Activated naive CD4-positive, alpha-beta T cell treated with anti-CD3 and anti-CD28 coated beads for 36 hours (primary cell): ENCODE measurements at regions not wholly inside any gene's neighbourhood (a gene's known extent, or its start where the extent isn't known, plus 50 kb on each side); places are given as distances from the start of the nearest gene placed in this dataset.

ENCODE experiments used
- CTCF ChIA-PET: fragments of 350-600 bp; sonication (Branson Sonifier 250); formaldehyde crosslinking; loops from one replicate; lab custom pipeline; 2021; ENCODE audit warnings: antibody characterized with exemption; lab: Charles Lee
- DNase-seq: peaks from one replicate; pipeline ENCODE4 v3.0.0-alpha.2; 2020
- H3K27ac Mint-ChIP-seq: one replicate; pipeline ENCODE4 v1.8.0; 2021; ENCODE audit warnings: mild to moderate bottlenecking, mixed read lengths
- H3K27me3 Mint-ChIP-seq: one replicate; pipeline ENCODE4 v1.8.0; 2021; ENCODE audit warnings: low read depth, mixed read lengths
- H3K36me3 Mint-ChIP-seq: one replicate; pipeline ENCODE4 v1.8.0; 2021; ENCODE audit warnings: low read depth, mixed read lengths
- H3K4me1 Mint-ChIP-seq: one replicate; pipeline ENCODE4 v1.8.0; 2021; ENCODE audit warnings: low read depth, mixed read lengths
- H3K4me3 Mint-ChIP-seq: one replicate; pipeline ENCODE4 v1.8.0; 2021; ENCODE audit warnings: mild to moderate bottlenecking, moderate library complexity, mixed read lengths
- H3K9me3 Mint-ChIP-seq: one replicate; pipeline ENCODE4 v1.8.0; 2021; ENCODE audit warnings: mixed read lengths
- intact Hi-C: fragments of 100-400 bp; cut with micrococcal nuclease; formaldehyde crosslinking; loops from one replicate; pipeline ENCODE4 v1.15.1; 2023

DNA sequence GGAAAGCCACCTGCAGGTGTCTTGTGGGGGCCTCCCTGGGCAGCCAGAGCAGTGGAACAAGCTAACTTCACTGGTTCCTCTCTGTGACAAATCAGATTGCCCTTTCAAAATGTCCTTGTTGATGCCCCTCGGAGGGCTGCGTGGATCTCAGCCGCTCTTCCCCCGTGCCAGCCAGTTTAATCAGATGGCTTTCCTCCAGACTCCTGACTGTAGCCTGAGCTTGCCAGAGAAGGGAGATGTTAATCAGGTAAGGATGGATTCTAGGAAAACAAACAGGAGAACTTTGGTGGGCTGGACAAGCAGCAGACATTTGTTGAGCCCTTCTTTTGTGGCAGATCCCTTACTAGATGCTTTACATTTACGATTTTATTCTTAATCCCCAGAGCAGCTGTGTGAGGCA lies 88.2 kb downstream of the DMRTA2 start:
- no peak for DNase-seq
- Mint-ChIP-seq H3K36me3 (no peaks in the 10 kb centered on the region), H3K27me3 (peaks cover 47% of the 10 kb centered on the region), H3K27ac (no peak overlapping the region), H3K9me3 (no peaks in the 10 kb centered on the region), H3K4me3 (no peak overlapping the region), H3K4me1 (no peaks in the 10 kb centered on the region)
- intact Hi-C loops = no loop called here
- CTCF ChIA-PET = interaction anchor here (0.8 kb wide), 1 partner anchor 9 kb away, joined by 3 read pairs; no protein-coding TSS in a partner anchor

DNA sequence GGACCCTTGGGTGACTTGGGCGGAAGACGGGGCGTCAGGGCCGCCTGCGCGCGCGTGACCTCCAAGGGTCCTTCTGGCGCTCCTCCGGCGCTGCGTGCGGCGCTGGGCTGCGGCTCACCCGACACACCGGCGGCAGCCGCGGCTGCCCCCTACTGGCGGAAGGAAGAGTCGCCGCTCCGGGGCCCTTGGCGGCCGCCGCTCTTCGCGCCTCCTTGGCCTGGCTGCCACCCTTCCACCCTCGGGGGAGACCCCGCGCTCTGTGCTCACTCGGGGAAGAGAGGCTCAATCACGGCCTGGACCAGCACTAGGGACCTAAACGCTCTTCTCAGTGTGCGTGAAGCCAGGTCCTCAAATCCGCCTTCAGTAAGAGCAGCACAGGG lies 89.7 kb downstream of the DMRTA2 start:
- intact Hi-C loops = loop anchor here (2.0 to 5.0 kb wide), 2 partner anchors 1417 to 1656 kb away; no protein-coding TSS in a partner anchor
- peaks cover 52% of the 10 kb centered on the region for H3K27me3 Mint-ChIP-seq
- DNase-seq = peak; percentile 66
- no peaks in the 10 kb centered on the region for H3K36me3 Mint-ChIP-seq
- H3K4me1 Mint-ChIP-seq = no peaks in the 10 kb centered on the region
- CTCF ChIA-PET = interaction anchor here (0.8 to 2.7 kb wide), 10 partner anchors 8 to 1656 kb away, joined by 3 to 21 read pairs (median 4); no protein-coding TSS in a partner anchor
- H3K27ac Mint-ChIP-seq = no peak overlapping the region
- no peaks in the 10 kb centered on the region for H3K9me3 Mint-ChIP-seq
- peak overlapping the region; percentile 23 for H3K4me3 Mint-ChIP-seq

- H3K4me1 Mint-ChIP-seq = no peaks in the 10 kb centered on the region
- peak overlapping the region; percentile 24 for H3K4me3 Mint-ChIP-seq
- H3K9me3 Mint-ChIP-seq = no peaks in the 10 kb centered on the region
- intact Hi-C loops = loop anchor here (2.0 to 5.0 kb wide), 2 partner anchors 1416 to 1656 kb away; no protein-coding TSS in a partner anchor
- peaks cover 50% of the 10 kb centered on the region for H3K27me3 Mint-ChIP-seq
- peak; percentile 49 for DNase-seq
- CTCF ChIA-PET = interaction anchor here (0.6 to 2.7 kb wide), 13 partner anchors 8 to 1655 kb away, joined by 3 to 21 read pairs (median 3); no protein-coding TSS in a partner anchor
- H3K36me3 Mint-ChIP-seq = no peaks in the 10 kb centered on the region
- no peak overlapping the region for H3K27ac Mint-ChIP-seq
Measured at GRCh38 chr1:50332941-50333594, 90.2 kb downstream of the DMRTA2 start.

DNA sequence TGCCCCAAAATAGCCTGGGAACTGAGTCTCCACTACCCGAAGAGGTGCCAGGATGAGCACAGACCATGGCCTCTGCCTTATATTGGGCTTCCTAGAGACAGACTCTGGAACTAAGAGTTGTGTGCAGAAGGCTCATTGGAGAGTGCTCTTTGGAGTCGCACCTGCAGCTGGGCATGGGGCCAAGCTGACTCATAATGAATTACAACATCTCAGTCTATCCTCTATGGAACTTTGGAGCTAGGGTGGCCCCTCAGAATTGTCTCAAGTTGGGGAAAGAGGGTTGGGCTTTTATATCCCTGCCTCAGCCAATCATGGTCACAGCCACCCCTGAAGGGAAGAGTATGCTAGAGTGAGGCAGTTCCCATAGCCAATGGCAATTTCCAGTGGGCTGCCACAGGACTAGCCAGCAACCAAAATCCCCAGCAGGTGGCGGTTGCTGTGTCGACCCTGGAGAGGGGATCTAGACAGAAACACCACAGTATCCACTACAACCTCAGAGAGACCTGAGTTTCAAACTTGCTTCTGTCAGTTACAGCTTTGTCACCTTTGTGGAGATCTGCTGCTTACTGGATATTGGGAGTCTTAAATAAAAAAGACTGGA lies 93.8 kb downstream of the DMRTA2 start:
- no peaks in the 10 kb centered on the region for H3K9me3 Mint-ChIP-seq
- H3K4me3 Mint-ChIP-seq = no peak overlapping the region
- CTCF ChIA-PET = no interaction called here
- H3K27me3 Mint-ChIP-seq = peaks cover 37% of the 10 kb centered on the region
- no peaks in the 10 kb centered on the region for H3K36me3 Mint-ChIP-seq
- intact Hi-C loops = no loop called here
- no peaks in the 10 kb centered on the region for H3K4me1 Mint-ChIP-seq
- no peak overlapping the region for H3K27ac Mint-ChIP-seq
- DNase-seq = no peak

- intact Hi-C loops = no loop called here
- H3K9me3 Mint-ChIP-seq = no peaks in the 10 kb centered on the region
- DNase-seq = no peak
- H3K4me1 Mint-ChIP-seq = no peaks in the 10 kb centered on the region
- CTCF ChIA-PET = no interaction called here
- H3K36me3 Mint-ChIP-seq = no peaks in the 10 kb centered on the region
- no peak overlapping the region for H3K27ac Mint-ChIP-seq
- H3K4me3 Mint-ChIP-seq = no peak overlapping the region
- H3K27me3 Mint-ChIP-seq = peaks cover 30% of the 10 kb centered on the region
Measured at GRCh38 chr1:50328552-50328951, 94.7 kb downstream of the DMRTA2 start.

DNA sequence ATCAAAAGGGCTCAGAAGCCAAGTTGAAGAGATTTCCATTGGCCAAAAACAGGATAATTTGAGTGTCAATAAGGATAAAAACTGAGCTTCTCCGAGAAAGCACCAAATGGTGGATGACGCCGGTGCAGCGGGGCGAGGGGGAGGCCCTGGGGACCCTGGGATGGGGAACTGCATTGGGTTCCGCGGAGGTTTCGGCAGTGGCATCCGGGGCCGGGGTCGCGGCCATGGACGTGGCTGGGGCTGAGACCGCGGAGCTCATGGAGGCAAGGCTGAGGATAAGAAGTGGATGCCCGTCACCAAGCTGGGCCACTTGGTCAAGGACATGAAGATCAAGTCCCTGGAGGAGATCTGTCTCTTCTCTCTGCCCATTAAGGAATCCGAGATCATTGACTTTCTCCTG lies 97.2 kb downstream of the DMRTA2 start:
- Mint-ChIP-seq H3K4me1 (no peaks in the 10 kb centered on the region), H3K4me3 (no peak overlapping the region), H3K27me3 (peaks cover 18% of the 10 kb centered on the region), H3K9me3 (no peaks in the 10 kb centered on the region), H3K27ac (no peak overlapping the region), H3K36me3 (no peaks in the 10 kb centered on the region)
- no peak for DNase-seq
- intact Hi-C loops = no loop called here
- CTCF ChIA-PET = interaction anchor here (0.6 to 1.1 kb wide), 3 partner anchors 8 to 1122 kb away, joined by 3 to 4 read pairs (median 3); no protein-coding TSS in a partner anchor

- no peak for DNase-seq
- intact Hi-C loops = no loop called here
- peaks cover 5% of the 10 kb centered on the region for H3K27me3 Mint-ChIP-seq
- no peaks in the 10 kb centered on the region for H3K4me1 Mint-ChIP-seq
- H3K36me3 Mint-ChIP-seq = no peaks in the 10 kb centered on the region
- no peak overlapping the region for H3K4me3 Mint-ChIP-seq
- CTCF ChIA-PET = no interaction called here
- H3K9me3 Mint-ChIP-seq = no peaks in the 10 kb centered on the region
- H3K27ac Mint-ChIP-seq = no peak overlapping the region
Measured at GRCh38 chr1:50322579-50322978, 100.7 kb downstream of the DMRTA2 start.

DNA sequence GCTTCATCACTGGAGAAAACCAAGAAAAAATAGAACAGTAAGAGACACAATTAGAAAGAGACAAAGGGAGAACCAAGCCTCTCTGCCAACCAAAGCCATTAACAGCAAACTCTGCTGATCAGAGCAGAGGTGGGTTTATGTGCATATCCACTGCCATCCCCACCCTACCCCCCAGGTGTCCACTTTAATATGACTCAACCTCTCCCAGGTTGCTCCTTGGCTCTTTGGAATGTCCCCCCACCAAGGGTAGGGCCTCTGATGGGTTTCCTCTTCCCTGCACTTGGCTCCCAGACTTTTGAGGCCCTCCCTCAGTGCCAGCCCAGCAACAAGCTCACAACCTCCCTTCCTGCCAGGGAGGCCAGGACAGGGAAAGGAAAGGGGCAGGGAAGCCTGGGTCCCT lies 104.8 kb downstream of the DMRTA2 start:
- Mint-ChIP-seq H3K27ac (no peak overlapping the region), H3K4me1 (no peaks in the 10 kb centered on the region), H3K9me3 (no peaks in the 10 kb centered on the region), H3K36me3 (no peaks in the 10 kb centered on the region), H3K4me3 (no peak overlapping the region), H3K27me3 (peaks cover 11% of the 10 kb centered on the region)
- intact Hi-C loops = no loop called here
- CTCF ChIA-PET = no interaction called here
- no peak for DNase-seq

DNA sequence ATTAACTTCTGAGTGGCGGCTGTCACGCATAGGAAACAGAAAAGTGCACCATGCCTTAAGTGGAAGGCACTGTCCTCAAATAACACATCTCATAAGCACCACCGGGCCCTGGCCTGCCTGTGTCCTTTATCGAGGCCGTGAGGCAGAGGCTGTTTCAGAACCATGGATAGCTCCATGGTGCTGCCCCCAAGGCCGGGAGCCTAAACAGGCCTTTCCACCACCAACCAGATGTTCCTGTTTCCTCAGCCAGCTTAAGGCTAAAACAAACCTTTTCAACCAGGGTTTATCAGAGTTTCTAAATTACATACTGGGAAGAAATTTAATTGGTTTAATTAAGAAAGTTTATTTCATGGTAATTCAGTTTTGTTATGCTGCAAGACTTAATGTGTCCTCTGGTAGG lies 114.4 kb downstream of the DMRTA2 start:
- intact Hi-C loops = loop anchor here (2.0 kb wide), 1 partner anchor 40 kb away; no protein-coding TSS in a partner anchor
- CTCF ChIA-PET = no interaction called here
- Mint-ChIP-seq H3K9me3 (no peaks in the 10 kb centered on the region), H3K4me3 (no peak overlapping the region), H3K27me3 (peaks cover 8% of the 10 kb centered on the region), H3K36me3 (no peaks in the 10 kb centered on the region), H3K27ac (no peak overlapping the region), H3K4me1 (no peaks in the 10 kb centered on the region)
- peak; percentile 41 for DNase-seq

DNA sequence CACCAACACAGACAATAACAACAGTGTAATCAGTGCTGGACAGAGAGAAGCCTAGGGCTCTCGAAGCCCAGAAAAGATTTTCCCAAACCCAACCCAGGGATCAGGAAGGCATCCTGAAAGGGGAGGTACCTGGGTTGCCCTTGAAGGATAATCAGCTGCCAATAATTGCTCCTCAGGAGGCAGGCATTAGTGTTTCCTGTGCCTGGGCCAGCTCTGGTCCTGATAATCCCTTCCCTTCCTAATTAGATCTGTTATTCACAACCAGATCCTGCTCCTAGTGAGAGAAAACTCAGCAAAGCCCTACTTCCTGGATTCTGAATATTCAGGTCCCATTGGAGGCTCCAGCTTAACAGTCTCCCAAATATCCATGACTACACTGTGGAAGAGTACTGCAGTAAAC lies 117.4 kb downstream of the DMRTA2 start:
- CTCF ChIA-PET = interaction anchor here (1.2 kb wide), 1 partner anchor 28 kb away, joined by 3 read pairs; no protein-coding TSS in a partner anchor
- DNase-seq = no peak
- no peak overlapping the region for H3K4me3 Mint-ChIP-seq
- no peaks in the 10 kb centered on the region for H3K9me3 Mint-ChIP-seq
- H3K27ac Mint-ChIP-seq = no peak overlapping the region
- H3K4me1 Mint-ChIP-seq = no peaks in the 10 kb centered on the region
- H3K27me3 Mint-ChIP-seq = peaks cover 8% of the 10 kb centered on the region
- intact Hi-C loops = no loop called here
- H3K36me3 Mint-ChIP-seq = no peaks in the 10 kb centered on the region

DNA sequence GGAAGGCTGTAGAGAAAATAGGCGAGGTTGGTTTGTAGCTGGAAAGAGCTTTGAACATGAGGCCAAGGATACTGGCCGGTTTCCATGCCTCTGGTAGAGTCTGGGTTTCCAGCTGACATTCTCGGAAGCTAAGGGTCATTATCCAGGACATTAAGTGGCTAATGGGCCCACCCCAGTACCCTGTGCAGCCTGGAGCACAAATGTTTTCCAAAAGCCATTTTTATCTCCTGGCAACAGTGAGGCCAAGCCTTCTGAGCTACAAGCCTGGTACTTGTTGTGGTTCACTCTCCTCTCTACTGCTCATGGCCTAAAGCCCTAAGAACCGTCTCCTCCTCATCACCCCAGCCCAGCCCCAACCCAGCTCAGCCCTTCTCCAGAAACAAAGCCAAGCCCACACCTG lies 122.9 kb downstream of the DMRTA2 start:
- no peak for DNase-seq
- CTCF ChIA-PET = interaction anchor here (1.4 kb wide), 1 partner anchor 33 kb away, joined by 4 read pairs; no protein-coding TSS in a partner anchor
- Mint-ChIP-seq H3K4me3 (no peak overlapping the region), H3K27me3 (peaks cover 3% of the 10 kb centered on the region), H3K36me3 (no peaks in the 10 kb centered on the region), H3K4me1 (no peaks in the 10 kb centered on the region), H3K27ac (no peak overlapping the region), H3K9me3 (no peaks in the 10 kb centered on the region)
- intact Hi-C loops = no loop called here

DNA sequence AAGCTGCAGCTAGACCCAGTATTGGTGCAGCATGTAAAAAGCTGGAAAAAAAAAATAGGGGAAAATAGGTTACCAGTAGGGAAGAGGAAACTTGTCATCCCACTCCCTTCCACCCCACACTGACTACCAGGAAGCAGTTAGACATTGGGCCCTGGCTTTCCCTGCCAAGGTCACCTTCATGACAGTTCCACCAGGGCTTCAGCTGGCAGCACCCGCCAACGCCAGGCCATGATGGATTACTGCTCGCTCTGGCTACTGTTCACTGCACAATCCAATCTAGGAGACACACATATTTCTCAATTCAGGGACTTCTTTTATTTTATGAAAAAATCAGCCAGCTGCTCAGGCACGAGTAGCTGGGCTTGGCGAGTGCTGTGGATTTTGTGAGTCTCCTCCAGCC lies 127.7 kb downstream of the DMRTA2 start:
- intact Hi-C loops = no loop called here
- Mint-ChIP-seq H3K36me3 (no peaks in the 10 kb centered on the region), H3K27me3 (peaks cover 2% of the 10 kb centered on the region), H3K27ac (no peak overlapping the region), H3K4me3 (no peak overlapping the region), H3K9me3 (peaks cover 4% of the 10 kb centered on the region), H3K4me1 (no peaks in the 10 kb centered on the region)
- no peak for DNase-seq
- CTCF ChIA-PET = interaction anchor here (0.7 kb wide), 1 partner anchor 1568 kb away, joined by 4 read pairs; no protein-coding TSS in a partner anchor
